PFSK-1 (cell line): ENCODE measurements at regions not wholly inside any gene's neighbourhood (a gene's known extent, or its start where the extent isn't known, plus 50 kb on each side); places are given as distances from the start of the nearest gene placed in this dataset.

Experiments
- POLR2AphosphoS5 ChIP-seq: IDR thresholded peaks from 2 replicates; pipeline ENCODE4 v1.6.1; 2012; ENCODE audit warnings: low read depth, mild to moderate bottlenecking, control low read depth, low read length, moderate library complexity
- TAF1 ChIP-seq: IDR thresholded peaks from 2 replicates; pipeline ENCODE4 v1.6.1; 2012; ENCODE audit warnings: low read length, control low read depth, borderline replicate concordance; ENCODE audit not compliant: insufficient read depth
- TF ChIP-seq, protein P1 (sequence below), 2 experiments: IDR thresholded peaks; 2 replicates each; pipeline versions ENCODE4 v1.6.1 to v1.8.0; 2011 to 2012; ENCODE audit warnings: low read depth in 2 of 2, low read length in 2 of 2, control low read depth in 1 of 2, inconsistent platforms in 1 of 2, mild to moderate bottlenecking in 1 of 2, moderate library complexity in 1 of 2; ENCODE audit not compliant: insufficient read depth in 1 of 2

- TF ChIP-seq POLR2AphosphoS5 (no peak), TAF1 (no peak)
- TF ChIP-seq, protein P1, sequence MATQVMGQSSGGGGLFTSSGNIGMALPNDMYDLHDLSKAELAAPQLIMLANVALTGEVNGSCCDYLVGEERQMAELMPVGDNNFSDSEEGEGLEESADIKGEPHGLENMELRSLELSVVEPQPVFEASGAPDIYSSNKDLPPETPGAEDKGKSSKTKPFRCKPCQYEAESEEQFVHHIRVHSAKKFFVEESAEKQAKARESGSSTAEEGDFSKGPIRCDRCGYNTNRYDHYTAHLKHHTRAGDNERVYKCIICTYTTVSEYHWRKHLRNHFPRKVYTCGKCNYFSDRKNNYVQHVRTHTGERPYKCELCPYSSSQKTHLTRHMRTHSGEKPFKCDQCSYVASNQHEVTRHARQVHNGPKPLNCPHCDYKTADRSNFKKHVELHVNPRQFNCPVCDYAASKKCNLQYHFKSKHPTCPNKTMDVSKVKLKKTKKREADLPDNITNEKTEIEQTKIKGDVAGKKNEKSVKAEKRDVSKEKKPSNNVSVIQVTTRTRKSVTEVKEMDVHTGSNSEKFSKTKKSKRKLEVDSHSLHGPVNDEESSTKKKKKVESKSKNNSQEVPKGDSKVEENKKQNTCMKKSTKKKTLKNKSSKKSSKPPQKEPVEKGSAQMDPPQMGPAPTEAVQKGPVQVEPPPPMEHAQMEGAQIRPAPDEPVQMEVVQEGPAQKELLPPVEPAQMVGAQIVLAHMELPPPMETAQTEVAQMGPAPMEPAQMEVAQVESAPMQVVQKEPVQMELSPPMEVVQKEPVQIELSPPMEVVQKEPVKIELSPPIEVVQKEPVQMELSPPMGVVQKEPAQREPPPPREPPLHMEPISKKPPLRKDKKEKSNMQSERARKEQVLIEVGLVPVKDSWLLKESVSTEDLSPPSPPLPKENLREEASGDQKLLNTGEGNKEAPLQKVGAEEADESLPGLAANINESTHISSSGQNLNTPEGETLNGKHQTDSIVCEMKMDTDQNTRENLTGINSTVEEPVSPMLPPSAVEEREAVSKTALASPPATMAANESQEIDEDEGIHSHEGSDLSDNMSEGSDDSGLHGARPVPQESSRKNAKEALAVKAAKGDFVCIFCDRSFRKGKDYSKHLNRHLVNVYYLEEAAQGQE (IDR thresholded peaks at IDR 0.05; ENCODE audit: insufficient read depth in 1 of 2, low read depth in 2 of 2, low read length in 2 of 2), result no peak
These were observed 491.4 kb upstream of the CDH7 start for GRCh38 chr18:65259403-65259802.
